Small intestine (tissue), 7 donors: ENCODE measurements at regions not wholly inside any gene's neighbourhood (a gene's known extent, or its start where the extent isn't known, plus 50 kb on each side); places are given as distances from the start of the nearest gene placed in this dataset.
"Not testable (repeated sequence)": the region's sequence is repeated elsewhere in the genome, so short reads cannot be mapped to it uniquely, and the experiment has no call there.

ENCODE experiments used
- DNase-seq, 2 donors: peaks; one replicate each; pipeline versions ENCODE4 v3.0.0 to v3.0.0-alpha.2; 2013
- FAIRE-seq: peaks from 2 replicates; lab custom pipeline; 2012; peaks lifted over from hg19 to GRCh38; lab: Jason Lieb, UNC
- H3K27ac ChIP-seq, 3 donors: one replicate each; pipeline ENCODE4 v1.5.1; 2013; ENCODE audit warnings: low read length in 2 of 3, mild to moderate bottlenecking in 2 of 3, control low read depth in 1 of 3, inconsistent platforms in 1 of 3, low read depth in 1 of 3, moderate library complexity in 1 of 3
- H3K27me3 ChIP-seq, 3 donors: one replicate each; pipeline ENCODE4 v1.6.1; 2013; ENCODE audit warnings: low read length in 3 of 3, inconsistent platforms in 1 of 3; ENCODE audit not compliant: control insufficient read depth in 3 of 3, insufficient read depth in 3 of 3
- H3K36me3 ChIP-seq, 3 donors: one replicate each; pipeline ENCODE4 v1.6.1; 2013; ENCODE audit warnings: low read length in 3 of 3, inconsistent platforms in 1 of 3, low read depth in 1 of 3, mild to moderate bottlenecking in 1 of 3, moderate library complexity in 1 of 3; ENCODE audit not compliant: control insufficient read depth in 3 of 3, insufficient read depth in 2 of 3
- H3K4me1 ChIP-seq, 3 donors: one replicate each; pipeline ENCODE4 v1.6.1; 2013; ENCODE audit warnings: low read length in 2 of 3, inconsistent platforms in 1 of 3, low read depth in 1 of 3, mild to moderate bottlenecking in 1 of 3, moderate library complexity in 1 of 3; ENCODE audit not compliant: control insufficient read depth in 3 of 3, insufficient read depth in 2 of 3
- H3K4me3 ChIP-seq, 3 donors: one replicate each; pipeline ENCODE4 v1.5.1; 2013; ENCODE audit warnings: low read length in 3 of 3, control low read depth in 1 of 3, inconsistent platforms in 1 of 3, low read depth in 1 of 3, mild to moderate bottlenecking in 1 of 3, moderate library complexity in 1 of 3
- H3K9me3 ChIP-seq, 2 donors: one replicate each; pipeline ENCODE4 v1.6.1; 2013; ENCODE audit warnings: low read depth in 1 of 2, low read length in 1 of 2; ENCODE audit not compliant: control insufficient read depth in 2 of 2, insufficient read depth in 1 of 2
- WGBS, 3 donors: extraction: QIAGEN DNeasy Blood & Tissue Kit; methylation state at CpG; one replicate each; pipeline ENCODE4 v1.1.7; 2013; 5-methylcytosine and 5-hydroxymethylcytosine counted together
- donor health status: healthy with polysubstance abuse.
- donor health status: control.
- donor health status: control.
- donor health status: Bipolar disorder and iron deficiency.
- donor health status: healthy.

GRCh38 chr15:37397266-37398022 lies 297.1 kb upstream of the MEIS2 start:
- Histone ChIP-seq H3K36me3 (no peaks in the 10 kb centered on the region), H3K4me3 (no peak overlapping the region), H3K4me1 (no peaks in the 10 kb centered on the region), H3K27ac (no peak overlapping the region), H3K27me3 (no peaks in the 10 kb centered on the region), H3K9me3 (no peaks in the 10 kb centered on the region)
- DNase-seq (no peak), FAIRE-seq (no peak)
- WGBS, 3 donors: 60 to 73% (median 72%) methylated on average over 3 of the region's 3 CpGs

GRCh38 chr15:37416103-37416502 lies 315.8 kb upstream of the MEIS2 start:
- no peak for FAIRE-seq
- 88 to 100% (median 92%) methylated on average over 1 of the region's 1 CpG for WGBS, 3 donors

DNA sequence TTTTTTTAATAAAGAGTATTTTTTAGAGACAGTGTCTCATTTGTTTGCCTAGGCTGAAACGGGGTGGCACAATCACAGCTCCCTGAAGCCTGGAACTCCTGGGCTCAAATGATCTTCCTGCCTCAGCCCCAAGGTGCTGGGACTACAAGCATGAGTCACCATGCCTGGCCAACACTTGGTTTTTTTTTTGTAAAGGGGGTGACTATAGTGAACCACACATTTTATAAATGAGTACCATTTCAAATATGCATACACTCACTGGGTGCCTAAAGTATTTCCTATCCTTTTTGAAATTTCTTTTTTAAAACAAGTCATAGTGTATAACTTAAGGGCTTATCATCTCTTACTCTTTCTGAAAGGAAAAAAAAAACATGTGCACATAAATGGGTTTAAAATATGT lies 325.2 kb upstream of the MEIS2 start:
- no peaks in the 10 kb centered on the region for H3K36me3 ChIP-seq
- H3K4me3 ChIP-seq: no peak overlapping the region
- DNase-seq: no peak
- H3K27me3 ChIP-seq: no peaks in the 10 kb centered on the region
- no peaks in the 10 kb centered on the region for H3K9me3 ChIP-seq
- H3K27ac ChIP-seq: no peak overlapping the region
- FAIRE-seq: no peak
- WGBS, 3 donors: 42 to 63% (median 47%) methylated on average over 1 of the region's 1 CpG
- no peaks in the 10 kb centered on the region for H3K4me1 ChIP-seq

More at GRCh38 chr15:37416103-37416502, 315.8 kb upstream of the MEIS2 start:
- Histone ChIP-seq H3K36me3 (no peaks in the 10 kb centered on the region), H3K4me1 (no peaks in the 10 kb centered on the region), H3K27me3 (no peaks in the 10 kb centered on the region), H3K9me3 (no peaks in the 10 kb centered on the region), H3K4me3 (no peak overlapping the region), H3K27ac (no peak overlapping the region)
- DNase-seq: no peak

DNA sequence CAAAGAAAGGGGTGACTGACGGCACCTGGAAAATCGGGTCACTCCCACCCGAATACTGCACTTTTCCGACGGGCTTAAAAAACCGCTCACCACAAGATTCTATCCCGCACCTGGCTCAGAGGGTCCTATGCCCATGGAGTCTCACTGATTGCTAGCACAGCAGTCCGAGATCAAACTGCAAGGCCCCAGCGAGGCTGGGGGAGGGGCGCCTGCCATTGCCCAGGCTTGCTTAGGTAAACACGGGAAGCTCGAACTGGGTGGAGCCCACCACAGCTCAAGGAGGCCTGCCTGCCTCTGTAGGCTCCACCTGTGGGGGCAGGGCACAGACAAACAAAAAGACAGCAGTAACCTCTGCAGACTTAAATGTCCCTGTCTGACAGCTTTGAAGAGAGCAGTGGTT lies 327.0 kb upstream of the MEIS2 start:
- not testable (repeated sequence) for H3K4me1 ChIP-seq, H3K4me3 ChIP-seq, H3K9me3 ChIP-seq, H3K27ac ChIP-seq, H3K27me3 ChIP-seq, FAIRE-seq, H3K36me3 ChIP-seq, DNase-seq
- 80 to 83% (median 81%) methylated on average over 12 of the region's 12 CpGs for WGBS, 3 donors

GRCh38 chr15:37446921-37447320 lies 346.6 kb upstream of the MEIS2 start:
- no peaks in the 10 kb centered on the region for H3K4me1 ChIP-seq
- H3K27ac ChIP-seq: no peak overlapping the region
- H3K9me3 ChIP-seq: peaks cover 0 to 3% of the 10 kb centered on the region in 2 donors
- WGBS, 3 donors: 90 to 96% (median 92%) methylated on average over 2 of the region's 2 CpGs
- no peaks in the 10 kb centered on the region for H3K36me3 ChIP-seq
- no peak overlapping the region for H3K4me3 ChIP-seq
- DNase-seq: no peak
- no peak for FAIRE-seq
- no peaks in the 10 kb centered on the region for H3K27me3 ChIP-seq

DNA sequence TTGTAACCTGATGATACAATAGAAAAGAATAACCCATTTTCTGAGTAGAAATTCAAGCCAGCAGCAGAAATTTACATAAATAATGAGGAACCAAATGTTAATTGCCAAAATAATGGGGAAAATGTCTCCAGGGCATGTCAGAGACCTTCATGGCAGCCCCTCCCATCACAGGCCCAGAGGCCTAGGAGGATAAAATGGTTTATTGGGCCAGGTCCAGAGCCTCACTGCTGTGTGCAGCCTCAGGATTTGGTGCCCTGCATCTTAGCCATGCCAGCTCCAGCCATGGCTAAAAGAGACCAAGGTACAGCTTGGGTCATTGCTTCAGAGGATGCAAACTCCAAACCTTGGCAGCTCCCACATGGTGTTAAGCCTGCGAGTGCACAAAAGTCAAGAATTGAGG lies 352.1 kb upstream of the MEIS2 start:
- H3K27ac ChIP-seq: no peak overlapping the region
- H3K36me3 ChIP-seq: no peaks in the 10 kb centered on the region
- H3K4me1 ChIP-seq: no peaks in the 10 kb centered on the region
- no peak overlapping the region for H3K4me3 ChIP-seq
- WGBS, 3 donors: 82 to 93% (median 83%) methylated on average over 1 of the region's 1 CpG
- peaks cover 0 to 13% of the 10 kb centered on the region in 2 donors for H3K9me3 ChIP-seq
- FAIRE-seq (no peak), DNase-seq (no peak)
- no peaks in the 10 kb centered on the region for H3K27me3 ChIP-seq

DNA sequence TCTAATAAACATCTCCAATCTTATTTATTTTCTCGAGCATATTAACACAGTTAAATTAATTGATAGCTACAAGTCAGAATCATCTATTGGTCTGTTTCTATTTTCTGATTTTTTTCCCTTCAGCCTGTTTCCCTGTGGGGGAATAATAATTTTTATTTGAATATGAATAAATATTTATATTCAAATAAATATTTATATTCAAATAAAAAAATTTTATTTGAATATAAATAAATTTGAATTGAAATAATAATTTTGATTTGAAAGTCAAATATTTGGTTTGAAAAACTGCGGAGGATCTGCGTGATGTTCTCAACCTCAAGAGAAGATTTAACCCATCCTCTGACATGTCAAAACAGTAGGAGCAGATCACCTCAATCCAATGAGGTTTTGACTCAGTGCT lies 380.1 kb upstream of the MEIS2 start:
- Histone ChIP-seq H3K36me3 (no peaks in the 10 kb centered on the region), H3K4me3 (no peak overlapping the region), H3K27ac (no peak overlapping the region), H3K27me3 (no peaks in the 10 kb centered on the region), H3K4me1 (no peaks in the 10 kb centered on the region), H3K9me3 (no peaks in the 10 kb centered on the region)
- FAIRE-seq (peak; percentile 62), DNase-seq (no peak)
- WGBS, 3 donors: 49 to 54% (median 54%) methylated on average over 3 of the region's 3 CpGs

GRCh38 chr15:37481126-37481525 lies 380.8 kb upstream of the MEIS2 start:
- Histone ChIP-seq H3K4me3 (no peak overlapping the region), H3K4me1 (no peaks in the 10 kb centered on the region), H3K27me3 (no peaks in the 10 kb centered on the region), H3K27ac (no peak overlapping the region), H3K36me3 (no peaks in the 10 kb centered on the region), H3K9me3 (no peaks in the 10 kb centered on the region)
- DNase-seq (no peak), FAIRE-seq (no peak)
- WGBS, 3 donors: 53 to 70% (median 55%) methylated on average over 1 of the region's 1 CpG

DNA sequence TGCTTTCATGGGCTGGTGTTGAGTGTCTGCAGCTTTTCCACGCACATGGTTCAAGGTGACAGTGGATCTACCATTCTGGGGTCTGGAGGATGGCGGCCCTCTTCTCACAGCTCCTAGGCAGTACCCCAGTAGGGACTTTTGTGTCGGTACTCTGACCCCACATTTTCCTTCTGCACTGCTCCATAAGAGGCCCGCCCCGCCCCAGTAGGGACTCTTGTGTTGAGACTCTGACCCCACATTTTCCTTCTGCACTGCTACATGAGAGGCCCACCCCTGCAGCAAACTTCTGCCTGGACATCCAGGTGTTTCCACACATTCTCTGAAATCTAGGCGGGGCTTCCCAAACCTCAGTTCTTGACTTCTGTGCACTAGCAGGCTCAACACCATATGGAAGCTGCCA lies 383.4 kb upstream of the MEIS2 start:
- H3K27me3 ChIP-seq: no peaks in the 10 kb centered on the region
- H3K36me3 ChIP-seq: no peaks in the 10 kb centered on the region
- DNase-seq (no peak), FAIRE-seq (no peak)
- H3K9me3 ChIP-seq: no peaks in the 10 kb centered on the region
- no peak overlapping the region for H3K4me3 ChIP-seq
- no peak overlapping the region for H3K27ac ChIP-seq
- no peaks in the 10 kb centered on the region for H3K4me1 ChIP-seq
- 86 to 94% (median 86%) methylated on average over 6 of the region's 6 CpGs for WGBS, 3 donors
